G401.6 (cell line): ENCODE measurements at regions not wholly inside any gene's neighbourhood (a gene's known extent, or its start where the extent isn't known, plus 50 kb on each side); places are given as distances from the start of the nearest gene placed in this dataset.
"Not testable (repeated sequence)": the region's sequence is repeated elsewhere in the genome, so short reads cannot be mapped to it uniquely, and the experiment has no call there.

Source experiments
- FAIRE-seq: peaks from 2 replicates; lab custom pipeline; 2012; peaks lifted over from hg19 to GRCh38; lab: Jason Lieb, UNC

- FAIRE-seq, result no peak
These were observed 258.6 kb upstream of the AGTR2 start for GRCh38 chrX:115911967-115912366.

GRCh38 chrX:115912372-115912897 lies 258.1 kb upstream of the AGTR2 start:
- no peak for FAIRE-seq

DNA sequence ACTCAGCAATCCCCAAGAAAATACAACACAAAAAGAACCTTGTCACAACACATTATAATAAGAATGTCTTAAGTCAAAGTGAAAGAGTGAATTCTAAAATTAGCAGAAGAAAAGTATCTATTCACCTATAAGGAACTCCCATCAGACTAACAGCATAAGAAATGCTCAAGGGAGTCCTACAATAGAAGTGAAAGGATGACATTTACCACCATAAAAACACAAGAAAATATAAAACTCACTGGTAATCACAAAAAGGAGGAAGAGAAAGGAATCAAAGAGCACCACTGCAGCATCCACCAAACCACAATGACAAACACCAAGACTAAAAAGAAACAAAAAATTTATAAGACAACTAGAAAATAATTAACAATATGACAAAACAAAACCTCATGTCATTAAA lies 257.0 kb upstream of the AGTR2 start:
- FAIRE-seq, result no peak

GRCh38 chrX:115915625-115916024 lies 254.9 kb upstream of the AGTR2 start:
- not testable (repeated sequence) for FAIRE-seq

GRCh38 chrX:115929480-115929879 lies 241.1 kb upstream of the AGTR2 start:
- no peak for FAIRE-seq

DNA sequence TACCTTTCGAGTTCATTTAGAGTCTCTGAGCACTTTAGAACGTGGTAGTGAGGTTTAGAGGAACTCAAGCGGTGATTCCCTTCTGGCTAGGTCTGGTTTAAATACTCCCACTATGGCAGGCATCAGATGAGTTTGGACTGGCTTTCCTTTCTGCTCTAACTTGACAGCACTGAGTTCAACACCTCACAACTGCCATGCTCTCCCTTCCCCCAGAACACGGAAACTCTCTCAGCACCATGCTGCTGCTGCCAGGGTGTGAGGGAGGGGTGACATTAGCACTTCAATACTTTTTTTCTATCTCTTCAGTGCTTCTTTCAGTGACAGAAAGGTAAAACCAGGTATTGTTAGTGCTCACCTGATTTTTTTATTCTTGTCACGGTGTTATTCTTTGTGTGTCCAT lies 234.5 kb upstream of the AGTR2 start:
- no peak for FAIRE-seq

- no peak for FAIRE-seq
These were observed 231.5 kb upstream of the AGTR2 start for GRCh38 chrX:115939070-115939469.

DNA sequence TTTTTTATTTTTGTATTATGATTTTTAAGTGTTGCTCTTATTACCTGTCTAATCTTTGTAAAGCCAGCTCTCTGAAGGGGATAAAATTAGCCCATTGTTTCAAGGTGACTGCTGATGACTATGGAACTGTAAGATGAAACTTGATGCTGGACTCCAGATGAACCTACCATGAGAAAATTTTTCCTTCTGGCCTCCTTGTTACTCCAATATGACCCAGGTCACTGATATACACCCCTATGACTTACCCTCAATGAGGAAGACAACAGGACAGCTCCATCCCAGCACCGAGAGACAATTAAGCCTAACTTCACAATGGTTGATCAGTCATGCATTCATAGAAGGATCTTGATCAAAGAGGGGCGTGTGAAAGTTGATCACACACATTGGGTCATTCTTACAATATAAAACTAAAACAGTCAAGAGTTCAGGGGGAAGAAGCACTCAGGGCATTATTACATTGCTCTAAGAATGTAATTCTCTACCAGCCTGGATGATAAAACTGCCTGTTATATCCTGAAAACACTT lies 230.8 kb upstream of the AGTR2 start:
- no peak for FAIRE-seq

GRCh38 chrX:115940348-115940747 lies 230.2 kb upstream of the AGTR2 start:
- FAIRE-seq, result no peak

DNA sequence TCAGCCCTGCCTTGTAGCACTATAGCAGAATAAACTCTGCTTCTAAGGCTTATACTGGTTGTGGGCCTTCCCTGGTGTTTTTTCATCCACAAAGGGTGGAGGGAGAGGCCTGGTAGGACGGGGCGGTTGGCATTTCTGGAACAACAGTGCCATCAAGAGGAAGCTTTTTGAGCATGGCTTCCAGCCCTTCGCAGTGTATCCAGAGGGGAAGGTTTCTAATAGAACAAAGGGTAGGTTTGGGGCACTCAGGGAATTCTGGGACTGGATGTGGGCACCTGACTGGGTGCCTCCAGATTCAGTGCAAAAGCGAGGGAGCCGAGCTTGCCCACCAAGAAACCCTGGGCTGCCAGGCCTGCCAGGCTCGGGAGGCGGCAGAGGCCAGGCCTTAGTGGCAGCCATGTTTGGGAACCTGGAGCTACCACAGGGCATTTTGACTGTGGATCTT lies 229.6 kb upstream of the AGTR2 start:
- FAIRE-seq, result no peak

- FAIRE-seq, result no peak
These were observed 229.2 kb upstream of the AGTR2 start for GRCh38 chrX:115941388-115941787.

GRCh38 chrX:115946059-115946458 lies 224.5 kb upstream of the AGTR2 start:
- FAIRE-seq, result no peak

- FAIRE-seq, result no peak
These were observed 222.3 kb upstream of the AGTR2 start for GRCh38 chrX:115948018-115948923.

DNA sequence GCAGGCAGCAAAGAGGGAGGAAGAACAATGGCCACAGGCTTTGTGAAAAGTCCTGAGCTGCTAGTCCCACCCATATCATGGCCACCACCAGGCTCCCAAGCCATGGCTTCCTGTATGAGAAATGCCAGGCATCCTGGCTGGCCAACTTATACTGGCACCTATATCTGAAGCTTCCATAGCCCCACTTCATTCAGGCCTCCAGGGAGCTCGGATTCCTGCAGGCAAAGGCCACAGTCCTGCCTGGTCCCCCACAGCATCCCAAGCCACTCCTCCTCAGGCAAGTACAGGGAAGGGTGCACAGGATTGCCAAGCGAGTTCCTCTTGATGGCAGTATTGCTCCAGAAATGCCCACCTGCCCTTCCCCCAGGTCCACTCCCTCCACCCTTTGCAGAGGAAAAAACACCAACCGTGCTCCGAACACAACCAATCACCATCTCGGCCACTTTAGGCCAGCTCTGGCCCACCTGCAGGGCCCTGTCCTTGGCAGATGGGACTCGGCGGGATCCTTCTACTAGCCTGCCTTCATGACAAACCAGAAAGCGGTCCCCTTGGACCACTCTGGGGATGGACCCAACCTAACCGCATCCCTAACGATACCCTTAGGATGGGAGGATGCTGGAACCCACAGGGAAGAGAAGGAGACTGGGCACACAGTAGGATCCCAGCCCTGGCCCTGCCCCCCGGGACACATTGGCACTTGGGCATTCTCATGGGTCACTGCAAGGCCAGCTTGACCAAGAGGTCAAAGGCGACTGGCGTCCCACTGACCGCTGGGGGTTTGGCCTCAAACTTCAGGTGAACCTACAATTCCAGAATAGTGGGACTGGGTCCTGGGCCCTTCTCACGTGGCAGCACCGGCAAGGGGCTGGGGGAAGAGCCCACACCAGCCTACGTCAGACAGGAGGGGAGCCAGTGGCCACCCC lies 220.4 kb upstream of the AGTR2 start:
- FAIRE-seq, result no peak

DNA sequence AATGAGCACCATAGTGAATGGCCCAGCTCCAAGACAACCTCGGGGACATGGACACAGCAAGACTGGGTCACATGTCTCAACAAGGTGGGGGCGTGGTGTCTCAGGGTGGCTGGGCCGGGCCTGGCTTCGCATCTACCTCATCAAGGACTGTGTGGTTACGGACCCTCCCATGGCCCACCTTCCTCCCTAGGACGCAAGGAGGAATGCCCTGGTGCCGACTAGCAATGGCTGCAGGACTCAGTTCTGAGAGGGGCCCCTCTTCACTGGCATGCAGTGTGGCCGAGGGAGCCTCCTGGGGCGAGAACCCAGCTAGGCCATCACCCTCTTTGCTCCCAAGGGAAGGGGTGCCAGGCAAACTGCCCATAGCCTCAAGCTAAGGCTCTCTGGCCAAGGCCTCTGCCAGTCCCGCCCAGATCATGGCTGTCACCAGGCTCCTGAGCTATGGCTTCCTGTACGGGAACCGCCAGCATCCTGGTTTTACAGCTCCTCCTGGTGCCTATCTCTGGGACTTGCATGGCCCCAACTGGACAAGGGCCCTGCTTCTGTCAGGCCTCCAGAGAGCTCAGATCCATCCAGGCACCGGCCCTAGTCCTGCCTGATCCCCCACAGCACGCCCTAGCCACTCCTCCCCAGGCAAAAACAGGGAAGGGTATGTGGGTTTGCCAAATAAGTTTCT lies 218.0 kb upstream of the AGTR2 start:
- FAIRE-seq, result no peak

DNA sequence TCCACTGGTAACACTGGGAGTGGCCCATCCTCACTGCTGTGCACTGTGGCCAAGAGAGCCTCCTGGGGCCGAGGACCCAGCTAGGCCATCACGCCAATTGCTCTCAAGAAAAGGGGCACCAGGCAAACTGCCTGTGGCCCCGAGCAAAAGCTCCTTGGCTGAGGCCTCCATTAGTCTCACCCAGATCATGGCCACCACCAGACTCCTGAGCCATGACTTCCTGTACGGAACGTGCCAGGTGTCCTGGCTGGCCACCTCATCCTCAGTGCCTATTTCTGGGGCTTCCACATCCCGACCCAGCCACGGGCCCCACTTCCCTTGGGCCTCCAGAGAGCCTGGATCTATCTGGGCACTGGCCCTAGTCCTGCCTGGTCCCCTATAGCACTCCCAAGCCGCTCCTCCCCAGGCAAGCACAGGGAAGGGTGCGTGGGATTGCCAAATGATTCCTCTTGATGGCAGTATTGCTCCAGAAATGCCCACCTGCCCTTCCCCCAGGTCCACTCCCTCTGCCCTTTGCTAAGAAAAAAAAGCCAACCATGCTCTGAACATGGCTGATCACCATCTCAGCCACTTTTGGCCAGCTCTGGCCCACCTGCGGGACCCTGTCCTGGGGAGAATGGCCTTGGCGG lies 212.6 kb upstream of the AGTR2 start:
- no peak for FAIRE-seq

GRCh38 chrX:115958687-115959359 lies 211.7 kb upstream of the AGTR2 start:
- no peak for FAIRE-seq

- FAIRE-seq, result no peak
These were observed 210.0 kb upstream of the AGTR2 start for GRCh38 chrX:115960440-115961084.

DNA sequence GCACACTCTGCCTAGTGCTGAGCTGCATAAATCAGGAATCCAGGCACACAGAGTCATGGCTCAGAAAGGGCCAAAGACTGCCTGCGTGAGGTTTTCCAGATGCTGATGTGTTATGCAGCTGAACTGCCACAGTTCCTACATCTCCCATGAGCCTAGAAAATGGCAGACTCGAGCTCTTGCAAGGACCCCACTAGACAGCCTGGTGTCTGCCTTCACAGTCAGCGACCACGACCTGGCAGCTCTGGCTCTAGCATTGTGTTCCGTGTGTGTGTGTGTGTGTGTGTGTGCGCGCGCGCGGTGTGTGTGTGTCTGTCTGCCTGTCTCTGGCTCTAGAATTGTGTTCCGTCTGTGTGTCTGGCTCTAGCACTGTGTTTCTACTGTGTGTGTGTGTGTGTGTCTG lies 203.6 kb upstream of the AGTR2 start:
- FAIRE-seq, result no peak
